HG03095 (cell line): ENCODE measurements at regions not wholly inside any gene's neighbourhood (a gene's known extent, or its start where the extent isn't known, plus 50 kb on each side); places are given as distances from the start of the nearest gene placed in this dataset.

Experiments used
- ATAC-seq: cut with Tn5 transposase; IDR thresholded peaks from one replicate; pipeline ENCODE4 v1.9.1; 2021; ENCODE audit warnings: moderate library complexity; ENCODE audit not compliant: unreplicated experiment

GRCh38 chr6:121967631-121968030, 431.8 kb upstream of the HSF2 start:
- ATAC-seq, result no peak

GRCh38 chr6:121971931-121972335, 427.5 kb upstream of the HSF2 start:
- ATAC-seq, result no peak

DNA sequence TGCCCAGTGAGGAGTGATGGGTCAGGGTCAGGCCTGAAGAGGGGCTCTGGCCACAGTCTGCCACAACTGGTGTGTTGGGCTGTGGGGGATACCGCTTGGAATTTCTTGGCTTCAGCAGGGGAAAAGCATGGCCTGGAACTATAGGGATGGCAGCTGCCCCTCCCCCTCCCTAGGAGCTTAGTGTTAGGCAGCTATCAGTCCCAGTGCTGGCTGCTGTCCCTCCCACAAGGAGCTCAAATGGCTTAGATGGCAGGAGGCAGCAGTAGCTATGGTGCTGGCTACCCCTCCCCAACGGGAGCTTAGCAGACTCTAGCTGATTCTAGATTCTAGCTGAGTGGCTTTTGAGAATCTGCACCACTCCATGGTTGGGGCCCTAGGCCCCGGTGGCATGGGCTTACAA, 414.5 kb upstream of the HSF2 start:
- ATAC-seq, result no peak

GRCh38 chr6:121993362-121993761, 406.1 kb upstream of the HSF2 start:
- no peak for ATAC-seq

GRCh38 chr6:121994919-121995318, 404.5 kb upstream of the HSF2 start:
- no peak for ATAC-seq

DNA sequence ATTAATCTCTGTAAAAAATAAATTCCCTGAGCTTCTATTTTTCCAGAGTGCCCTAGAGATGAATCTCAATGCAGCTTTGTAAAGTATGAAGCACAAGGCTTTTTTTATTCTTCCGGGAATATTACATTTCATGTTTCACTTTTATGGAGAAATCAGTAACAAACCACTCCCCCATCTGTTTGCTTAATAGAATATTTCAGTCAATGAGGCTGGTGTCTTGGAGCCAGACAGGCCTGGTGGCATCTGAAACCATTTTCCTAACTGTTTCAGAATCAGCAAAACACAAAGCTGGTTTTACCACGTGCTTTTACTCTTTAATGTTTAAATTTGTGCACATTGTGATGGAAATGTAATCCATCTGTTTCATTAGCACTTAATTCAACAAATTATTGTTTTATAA, 400.8 kb upstream of the HSF2 start:
- no peak for ATAC-seq

GRCh38 chr6:121999456-122000065, 399.9 kb upstream of the HSF2 start:
- ATAC-seq, result no peak

DNA sequence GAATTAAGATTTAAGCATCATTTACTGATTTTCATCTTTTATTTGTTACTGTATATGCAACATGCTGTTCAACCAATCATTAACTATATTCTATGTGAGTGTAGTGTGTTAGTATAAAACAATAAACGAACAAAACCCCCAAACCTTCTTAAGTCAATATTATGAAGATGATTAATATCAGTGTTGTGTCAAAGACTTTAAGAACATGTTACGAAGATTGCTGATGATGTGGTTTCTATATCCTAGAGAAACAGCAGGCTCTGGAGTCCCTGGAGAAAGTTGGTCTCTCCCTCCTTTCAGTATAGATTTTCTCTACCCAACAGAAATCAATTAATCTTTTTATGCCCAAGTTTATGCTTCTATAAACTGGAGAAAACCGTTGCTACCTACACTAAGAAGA, 393.8 kb upstream of the HSF2 start:
- no peak for ATAC-seq

DNA sequence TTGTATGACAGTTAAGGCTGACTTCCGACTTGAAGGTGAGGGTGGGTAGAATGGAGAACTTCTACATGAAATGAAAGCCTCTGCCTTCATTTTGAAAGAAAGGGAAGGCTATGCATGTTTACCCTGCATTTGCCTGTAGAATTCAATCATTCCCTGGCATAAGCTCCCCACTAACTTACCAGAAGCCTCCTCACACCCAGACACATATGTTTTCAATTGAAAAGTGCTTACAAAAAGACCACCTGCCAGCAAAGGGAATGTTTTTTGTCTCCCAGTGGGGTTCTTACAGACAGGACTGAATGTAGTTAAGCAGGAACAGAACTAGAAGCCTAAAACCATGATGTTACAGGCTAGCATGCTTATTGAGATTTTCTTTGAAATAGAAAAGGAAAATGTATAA, 392.1 kb upstream of the HSF2 start:
- no peak for ATAC-seq

DNA sequence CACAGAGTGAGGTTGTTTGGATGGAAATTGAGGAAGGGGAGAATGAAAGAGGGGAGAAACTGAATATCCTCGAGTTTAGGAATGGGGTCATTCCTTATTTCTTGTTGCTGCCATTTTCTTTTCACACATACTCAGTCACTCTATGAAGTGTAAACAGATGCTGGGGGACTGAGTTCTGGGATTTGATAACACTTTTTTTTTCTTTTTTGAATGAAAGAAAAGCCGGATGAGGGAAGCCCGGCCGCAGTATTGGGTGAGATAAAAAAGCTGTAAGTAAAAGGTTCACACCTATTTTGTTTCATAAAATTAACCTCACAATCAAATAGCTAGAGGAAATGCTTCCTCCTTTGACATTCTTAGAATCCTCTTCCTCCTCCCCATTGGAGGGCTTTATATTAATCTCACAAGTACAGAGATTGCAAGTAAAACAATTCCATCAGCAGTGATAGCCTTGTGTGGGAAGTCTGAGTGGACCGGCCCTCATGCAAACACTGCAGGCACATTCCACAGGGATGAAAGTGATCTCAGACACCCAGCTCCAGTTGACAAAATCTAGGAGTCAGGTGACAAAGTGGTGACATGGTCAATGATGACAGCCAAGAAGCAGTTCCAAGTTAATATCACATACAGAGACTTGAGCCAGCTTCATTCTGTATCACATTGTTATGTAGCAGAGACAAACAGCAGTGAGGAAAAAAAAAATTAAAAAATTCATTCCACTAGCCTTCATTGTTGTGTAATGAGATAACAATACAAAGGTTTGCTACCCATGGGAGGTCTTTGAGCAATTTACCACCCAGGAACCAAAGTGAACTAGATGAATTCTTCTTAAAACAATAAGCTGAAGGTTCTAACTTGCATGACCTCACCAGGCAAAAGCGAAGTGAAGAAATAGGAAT, 391.1 kb upstream of the HSF2 start:
- ATAC-seq, result no peak

DNA sequence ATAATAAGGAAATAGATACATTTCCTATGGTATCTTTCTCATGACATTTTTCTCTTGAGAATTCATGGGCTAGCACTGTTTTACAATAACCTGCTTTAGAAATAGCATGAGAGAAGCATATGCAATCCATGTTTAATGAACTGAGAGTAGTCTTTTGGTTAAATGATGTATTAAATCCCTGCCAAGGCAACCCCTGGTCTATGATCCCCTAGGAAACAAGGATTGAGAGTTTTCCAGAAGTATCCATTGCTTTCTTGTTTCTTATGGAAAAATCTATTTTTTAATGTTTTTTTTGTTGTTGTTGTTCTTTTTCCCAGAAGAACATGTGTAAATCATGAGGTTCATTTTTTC, 390.5 kb upstream of the HSF2 start:
- ATAC-seq, result no peak

GRCh38 chr6:122012578-122012977, 386.9 kb upstream of the HSF2 start:
- no peak for ATAC-seq

- no peak for ATAC-seq
Measured at GRCh38 chr6:122014961-122015360, 384.5 kb upstream of the HSF2 start.

DNA sequence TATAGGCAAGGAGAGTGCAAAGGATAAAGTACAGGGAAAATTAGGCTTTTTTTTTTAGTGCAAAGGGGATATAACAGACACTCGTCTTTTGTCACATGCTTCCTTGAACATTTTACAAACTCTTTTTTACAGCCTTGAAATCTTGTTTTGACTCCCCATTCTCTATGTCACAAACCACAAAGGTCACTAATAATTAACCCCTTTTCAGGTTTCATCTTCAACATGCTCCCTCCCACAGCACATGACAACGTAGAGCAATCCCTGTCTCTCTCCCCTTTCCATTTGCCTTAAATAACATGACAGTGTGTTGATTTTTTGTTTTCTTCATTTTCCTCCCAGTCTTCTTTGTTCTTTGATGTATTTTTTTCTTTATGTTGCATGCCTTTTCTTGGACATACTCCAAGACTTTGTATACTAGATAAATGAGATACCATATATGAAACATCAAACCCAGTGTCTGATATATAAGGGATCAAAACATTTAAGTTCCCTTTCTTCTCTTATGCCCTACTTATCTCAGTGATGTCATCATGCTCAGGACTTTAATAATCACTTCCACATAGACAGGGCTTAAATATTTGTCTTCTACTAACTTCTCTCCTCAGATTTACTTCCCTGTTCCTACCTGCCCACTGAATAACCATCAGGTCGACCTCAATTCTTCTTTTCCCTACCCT, 378.7 kb upstream of the HSF2 start:
- ATAC-seq, result peak; percentile 94

DNA sequence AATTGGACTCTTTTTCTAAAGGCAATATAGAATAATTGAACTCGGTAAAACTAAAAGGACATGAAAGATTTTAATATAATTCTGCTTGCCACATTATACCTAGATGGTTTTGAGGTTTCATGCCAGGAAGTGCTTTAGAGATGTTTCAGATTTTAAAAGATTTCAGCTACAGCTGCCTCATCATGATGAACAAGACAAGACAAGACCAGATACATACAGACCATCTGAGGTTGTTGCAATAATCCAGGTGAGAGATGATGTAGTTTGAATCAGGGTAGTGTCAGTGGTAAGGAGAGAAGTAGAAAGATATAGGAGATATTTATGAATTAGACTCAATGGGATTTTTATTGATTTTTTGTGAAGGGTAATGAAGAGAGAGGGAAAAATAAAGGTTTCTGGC, 374.3 kb upstream of the HSF2 start:
- ATAC-seq, result no peak

DNA sequence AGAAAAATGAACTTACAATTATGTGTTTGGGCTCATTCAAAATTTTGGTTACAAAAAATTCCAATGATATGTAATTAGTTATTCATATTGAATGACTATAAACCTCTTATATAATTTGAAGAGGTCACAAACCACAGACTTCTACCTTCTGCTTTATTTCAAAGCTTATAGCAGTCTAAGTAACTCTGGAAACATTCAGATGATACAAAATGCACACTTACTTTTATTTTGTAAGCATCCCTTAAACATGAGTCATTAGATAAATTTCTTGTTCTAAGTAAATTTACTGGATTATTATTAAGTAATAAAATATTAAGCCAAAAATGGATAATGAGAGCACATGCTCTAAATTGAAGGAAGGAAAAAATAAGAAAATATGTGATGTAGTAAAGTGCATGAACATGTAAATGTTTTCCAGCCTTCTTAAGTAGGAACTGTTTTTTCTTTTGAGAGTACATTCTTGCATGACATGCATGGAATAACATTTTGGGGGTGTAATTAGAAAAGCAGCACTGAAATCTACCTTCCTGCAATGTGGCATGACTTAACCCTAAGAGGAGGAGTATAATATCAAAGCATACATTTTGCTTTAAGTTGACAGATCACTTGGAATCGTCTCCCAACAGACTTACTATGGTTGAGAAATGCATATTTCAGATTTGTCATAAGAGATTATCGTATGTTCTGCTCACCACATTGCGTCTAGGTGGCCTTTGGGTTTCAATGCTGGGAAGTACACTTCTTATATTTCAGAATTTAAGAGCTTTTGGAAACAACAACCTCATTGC, 372.7 kb upstream of the HSF2 start:
- no peak for ATAC-seq

DNA sequence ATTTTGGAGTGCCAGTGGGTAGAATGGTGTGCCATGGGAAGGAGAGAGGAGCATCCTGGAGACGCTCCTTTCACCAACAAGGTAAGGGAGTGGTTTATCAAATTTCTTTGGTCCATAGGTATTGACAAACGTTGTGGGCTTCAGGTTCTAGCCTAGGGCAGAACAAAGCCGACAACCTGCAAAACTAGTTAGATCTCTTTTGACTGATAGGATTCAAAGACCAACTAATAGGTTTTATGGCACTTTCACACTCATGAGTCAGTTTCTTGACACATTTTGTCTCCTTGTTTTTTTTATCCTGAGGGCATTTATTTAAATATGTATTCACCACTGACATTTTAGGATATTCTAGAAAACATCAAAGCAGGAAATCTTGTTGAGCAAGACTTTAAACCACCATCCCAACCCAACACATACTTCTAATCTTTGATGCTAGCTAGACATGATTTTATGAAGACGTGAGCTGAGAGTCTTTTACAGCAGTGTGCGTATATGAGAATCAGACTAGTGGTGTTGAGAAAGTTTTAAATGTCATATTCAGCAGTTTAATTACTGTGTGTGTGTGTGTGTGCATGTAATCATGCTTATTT, 370.4 kb upstream of the HSF2 start:
- no peak for ATAC-seq

- ATAC-seq, result peak; percentile 89
Measured at GRCh38 chr6:122033564-122034181, 365.8 kb upstream of the HSF2 start.

DNA sequence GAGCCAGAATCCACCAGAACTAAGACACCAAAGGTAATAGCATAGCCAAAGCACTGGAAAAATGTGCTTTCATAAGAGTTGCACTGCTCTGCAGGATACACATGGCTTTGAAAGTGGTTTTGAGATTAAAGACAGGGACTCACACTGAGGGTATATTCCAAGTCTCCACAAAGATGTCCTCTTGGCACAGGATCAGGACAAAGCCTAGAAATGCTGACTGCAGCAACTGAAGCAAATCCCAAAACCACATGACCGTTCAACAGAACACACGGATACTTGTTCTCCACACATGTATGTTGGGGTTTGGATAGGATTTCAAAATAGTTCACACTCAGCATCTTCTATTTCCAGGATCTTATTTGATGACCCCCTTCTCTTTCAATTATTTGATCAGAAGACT, 364.3 kb upstream of the HSF2 start:
- ATAC-seq, result no peak

DNA sequence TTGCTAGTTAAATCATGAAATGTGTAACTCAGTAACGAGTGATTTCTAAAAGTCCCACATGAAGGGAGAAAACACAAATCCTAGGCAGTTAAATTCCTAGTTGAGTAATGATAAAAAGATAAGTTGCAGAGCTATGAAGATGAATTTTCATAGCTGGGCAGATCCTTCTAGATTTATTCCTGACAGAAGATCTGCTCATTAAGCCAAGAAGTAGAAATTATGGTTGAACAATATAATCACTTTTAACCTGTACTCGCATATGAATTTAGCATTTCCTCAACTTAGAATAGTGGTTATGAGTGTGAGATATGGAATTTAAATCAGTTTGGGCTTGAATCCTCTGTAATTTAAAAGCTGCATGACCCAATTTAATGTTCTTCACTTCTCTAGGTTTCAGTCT, 359.2 kb upstream of the HSF2 start:
- ATAC-seq, result no peak

GRCh38 chr6:122042380-122042779, 357.1 kb upstream of the HSF2 start:
- no peak for ATAC-seq
